NCI-H526 (cell line): ENCODE measurements at regions not wholly inside any gene's neighbourhood (a gene's known extent, or its start where the extent isn't known, plus 50 kb on each side); places are given as distances from the start of the nearest gene placed in this dataset.
A peak's percentile ranks its signal among the peaks of the same experiment; 100 is the strongest.
"Not testable (repeated sequence)": the region's sequence is repeated elsewhere in the genome, so short reads cannot be mapped to it uniquely, and the experiment has no call there.

Experiments
- DNase-seq, 2 experiments: peaks; one replicate each; lab custom pipeline; 2025; lab: John Stamatoyannopoulos, UW

DNA sequence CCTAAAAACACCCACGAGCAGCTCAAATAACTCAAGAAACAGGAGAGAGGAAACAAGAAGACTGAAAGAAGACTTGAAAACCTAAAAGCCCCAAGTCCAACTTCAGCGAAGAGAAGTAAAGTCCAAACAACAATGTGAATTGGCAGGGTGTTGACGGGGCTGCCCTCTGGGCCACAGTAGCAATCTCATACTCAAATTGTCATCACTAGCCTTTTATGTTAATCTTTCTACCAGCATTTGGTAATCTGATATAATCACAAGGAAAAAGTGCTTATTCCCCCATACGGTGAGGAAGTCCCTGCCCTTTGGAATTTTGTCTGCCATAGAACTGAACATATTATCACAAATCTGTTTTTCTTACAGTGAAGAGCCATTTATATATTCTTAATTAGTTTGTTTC, 51.5 kb upstream of the IFNE start:
- DNase-seq: no peak

DNA sequence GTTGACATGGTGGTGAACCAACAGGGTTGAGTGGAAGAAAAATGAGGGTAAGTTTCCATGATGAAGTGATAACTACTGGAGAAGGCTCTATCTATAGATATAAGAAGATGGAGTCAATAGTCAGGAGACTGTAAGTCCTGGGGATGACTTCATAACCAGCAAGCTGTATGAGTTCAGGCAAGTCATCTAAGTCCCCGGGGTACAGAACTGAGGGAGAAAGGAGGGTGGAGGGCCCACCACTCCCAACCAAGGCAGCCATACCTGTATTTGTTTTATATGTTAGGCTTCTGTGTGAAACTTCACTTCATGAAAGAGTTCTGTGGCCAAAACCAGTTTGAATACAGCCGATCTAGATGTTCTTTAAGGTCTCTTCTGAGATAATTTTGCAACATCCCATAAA, 53.3 kb upstream of the IFNE start:
- DNase-seq: no peak

GRCh38 chr9:21542787-21543186, 60.7 kb upstream of the IFNE start:
- DNase-seq: no peak

DNA sequence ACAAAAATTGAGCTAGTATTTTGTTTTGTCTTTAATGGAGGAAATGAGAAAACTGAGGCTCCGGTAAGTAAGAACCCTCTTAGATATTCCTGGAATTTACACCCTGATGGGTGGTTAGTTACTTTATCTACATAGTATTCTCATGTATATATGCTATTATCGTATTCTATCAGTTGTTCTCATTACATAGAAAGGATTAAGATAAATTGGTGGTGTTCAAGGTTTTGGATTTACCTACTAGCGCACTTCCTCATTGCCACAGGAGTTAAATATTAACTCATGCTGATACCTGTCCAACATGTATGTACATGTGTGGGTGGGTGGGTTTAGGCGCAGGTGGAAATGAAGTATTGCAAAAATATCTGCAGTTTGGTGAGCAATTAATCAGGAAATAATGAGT, 61.1 kb upstream of the IFNE start:
- no peak for DNase-seq

DNA sequence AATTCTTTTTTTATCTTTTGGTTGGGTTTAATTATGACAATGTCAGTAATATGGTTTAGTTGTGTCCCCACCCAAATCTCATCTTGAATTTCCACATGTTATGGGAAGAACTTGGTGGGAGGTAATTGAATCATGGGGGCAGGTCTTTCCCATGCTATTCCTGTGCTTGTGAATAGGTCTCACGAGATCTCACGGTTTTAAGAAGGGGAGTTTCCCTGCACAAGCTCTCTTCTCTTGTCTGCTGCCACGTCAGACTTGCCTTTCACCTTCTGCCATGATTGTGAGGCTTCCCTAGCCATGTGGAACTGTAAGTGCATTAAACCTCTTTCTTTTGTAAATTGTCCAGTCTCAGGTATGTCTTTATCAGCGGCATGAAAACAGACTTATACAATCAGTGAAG, 61.7 kb upstream of the IFNE start:
- not testable (repeated sequence) for DNase-seq

DNA sequence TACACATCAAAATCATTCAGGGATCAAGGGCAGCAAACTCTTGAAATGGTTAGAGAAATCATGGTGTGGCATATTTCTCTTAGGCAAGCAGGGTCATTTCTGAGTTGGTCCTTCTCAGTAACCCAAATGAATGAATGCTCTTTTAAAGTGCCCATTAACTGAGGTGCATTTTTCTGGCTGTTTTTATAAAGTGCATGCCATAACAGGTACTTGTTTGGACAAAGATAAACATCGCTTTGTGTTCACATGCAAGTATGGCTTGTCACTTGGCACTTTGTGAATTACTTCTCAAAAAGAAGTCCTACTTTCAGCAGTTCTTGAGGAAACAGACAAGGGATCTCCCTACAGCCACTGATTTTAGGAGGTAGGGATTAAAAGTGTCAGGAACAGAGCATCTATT, 64.8 kb upstream of the IFNE start:
- no peak for DNase-seq

DNA sequence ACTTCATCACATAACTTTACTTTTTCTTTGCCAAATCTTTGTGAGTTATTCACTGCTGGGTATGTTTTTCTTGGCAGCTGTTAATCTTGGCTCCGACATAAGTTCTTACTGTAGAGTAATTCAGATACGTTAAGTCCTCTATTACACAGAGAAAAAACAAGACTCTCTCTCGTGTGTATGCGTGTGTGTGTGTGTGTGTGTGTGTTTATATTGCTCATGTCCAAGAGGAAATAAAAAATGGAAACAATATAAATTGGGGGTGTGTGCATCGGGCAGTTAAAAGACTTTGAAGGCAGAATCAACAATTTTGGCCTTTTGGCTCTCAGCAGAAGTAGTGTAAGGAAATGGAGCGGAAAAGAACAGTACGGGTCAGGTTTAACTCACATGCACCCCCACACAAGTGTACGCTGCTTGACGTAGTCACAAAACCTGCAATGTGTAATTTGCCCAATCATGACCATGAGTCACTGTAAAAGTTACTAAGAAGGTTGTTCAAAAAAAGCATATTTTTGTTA, 67.2 kb upstream of the IFNE start:
- no peak for DNase-seq

- DNase-seq: no peak
Observed at GRCh38 chr9:21549890-21550289, 67.8 kb upstream of the IFNE start.

GRCh38 chr9:21550392-21550791, 68.3 kb upstream of the IFNE start:
- no peak for DNase-seq

- DNase-seq: no peak
Observed at GRCh38 chr9:21551401-21551800, 69.3 kb upstream of the IFNE start.

DNA sequence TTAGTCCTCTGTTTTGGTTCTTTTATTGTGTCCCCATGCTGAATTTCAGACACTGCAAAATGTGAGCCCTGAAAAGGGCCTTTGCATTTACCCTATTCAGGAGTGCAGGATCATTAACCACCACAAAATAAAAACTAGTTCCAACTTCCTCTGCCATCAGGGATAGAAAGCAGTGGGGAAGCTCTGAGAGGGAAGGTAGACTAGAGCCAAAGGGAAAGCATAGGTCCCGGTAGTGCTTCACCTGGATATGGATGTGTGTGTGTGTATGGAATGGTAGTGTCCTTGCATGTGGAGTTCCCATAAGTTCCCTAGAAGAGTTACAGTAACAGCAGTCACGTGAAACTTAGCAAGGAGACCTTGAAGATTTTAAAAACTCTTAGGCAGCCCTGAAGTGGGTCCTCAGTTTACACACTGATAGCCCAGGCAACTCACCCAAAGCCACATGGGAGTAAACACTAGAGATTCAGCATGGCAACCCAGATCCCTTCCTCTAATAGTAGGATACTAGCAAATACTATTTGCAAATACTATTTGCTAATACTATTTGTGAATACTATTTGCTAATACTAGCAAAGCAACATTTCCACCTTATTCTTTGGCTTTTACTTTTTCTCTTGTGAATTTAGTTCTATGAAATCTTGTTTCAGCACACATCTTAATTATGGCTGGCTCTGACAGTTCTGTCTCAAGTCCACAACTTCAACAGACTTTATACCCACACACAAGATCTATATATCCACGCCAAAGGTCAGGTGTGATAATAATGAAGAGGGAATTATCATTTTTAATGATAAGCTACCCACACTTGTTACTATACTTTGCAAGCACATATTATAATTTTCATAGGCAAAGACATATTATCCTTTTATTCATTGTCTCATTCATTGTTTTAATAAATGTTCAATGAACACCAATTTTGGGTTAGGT, 70.4 kb upstream of the IFNE start:
- DNase-seq: no peak

GRCh38 chr9:21553441-21553840, 71.3 kb upstream of the IFNE start:
- no peak for DNase-seq

GRCh38 chr9:21554813-21555212, 72.7 kb upstream of the IFNE start:
- no peak for DNase-seq

DNA sequence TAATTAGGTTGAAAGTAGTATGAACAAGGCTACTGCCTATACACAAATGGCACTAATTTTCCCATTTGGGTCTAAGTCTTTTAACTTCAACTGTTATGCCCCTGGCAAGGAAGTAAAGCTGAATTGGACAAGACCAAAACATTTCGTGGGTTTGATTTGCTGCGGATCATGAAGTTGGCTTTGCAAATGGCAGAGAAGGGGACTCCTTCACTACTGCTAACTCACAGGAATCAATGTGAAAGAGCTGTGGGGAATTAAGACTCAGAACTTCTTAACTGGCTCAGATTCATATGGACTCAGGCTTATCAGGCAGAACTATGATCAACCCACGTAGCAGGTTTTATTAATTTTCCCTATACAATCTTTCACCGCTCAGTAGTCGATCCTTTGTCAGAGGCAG, 73.8 kb upstream of the IFNE start:
- no peak for DNase-seq

GRCh38 chr9:21556581-21557427, 74.7 kb upstream of the IFNE start:
- no peak for DNase-seq

GRCh38 chr9:21557428-21557768, 75.3 kb upstream of the IFNE start:
- DNase-seq: no peak

DNA sequence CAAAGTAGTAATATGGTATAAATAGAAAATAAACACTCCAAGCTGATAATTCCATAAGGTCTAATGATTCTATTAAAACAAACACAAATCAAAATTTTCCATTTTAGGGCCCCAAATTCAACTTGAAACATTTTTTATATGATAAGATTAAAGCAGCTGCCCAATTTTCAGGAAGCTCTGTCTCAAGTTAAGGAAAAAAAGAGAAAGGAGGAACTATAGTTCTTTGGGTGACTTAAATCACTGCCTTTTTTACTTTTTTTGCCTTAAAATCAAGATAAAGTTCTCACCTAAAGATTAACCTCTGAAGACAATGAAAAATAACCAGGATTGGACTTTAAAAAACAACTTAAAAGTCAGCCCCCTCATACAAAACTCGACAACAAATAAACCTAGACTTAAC, 76.0 kb upstream of the IFNE start:
- no peak for DNase-seq

DNA sequence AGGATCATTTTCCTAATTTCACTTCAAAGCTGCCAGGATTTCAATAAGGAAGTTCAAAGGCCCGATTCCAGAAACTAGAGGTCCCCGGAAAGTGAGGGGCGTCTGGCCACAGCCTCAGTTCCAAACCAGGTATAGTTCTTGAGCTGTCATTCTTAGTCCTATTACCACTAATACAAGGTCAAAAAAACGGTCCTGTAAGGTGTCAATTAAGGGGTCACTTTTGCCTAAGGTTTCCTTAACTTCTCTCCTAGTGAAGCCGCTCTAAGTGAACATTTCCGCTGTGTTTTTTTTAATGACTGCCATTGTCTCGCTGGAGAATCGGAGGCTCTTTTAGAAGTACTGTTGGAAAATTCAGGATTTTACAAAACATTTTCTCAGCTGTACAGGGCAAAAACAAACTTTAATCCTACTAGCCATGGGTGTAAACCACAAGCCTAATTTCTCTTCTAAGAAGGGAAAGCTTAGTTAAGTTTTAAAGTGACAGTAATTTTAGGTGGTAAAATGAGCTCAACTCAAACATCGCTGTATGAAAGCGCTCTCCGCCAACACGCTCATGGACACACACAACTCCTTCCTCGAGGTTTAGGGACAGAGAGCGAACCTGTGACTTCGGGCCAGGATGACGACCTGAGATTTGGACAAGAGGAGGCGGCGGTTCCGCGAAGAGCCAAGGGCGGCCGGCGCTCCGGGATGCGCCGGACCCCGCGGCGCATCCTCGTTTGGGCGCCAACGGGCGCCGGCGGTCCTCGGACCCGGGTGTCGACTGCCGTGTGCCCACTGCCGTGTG, 76.7 kb upstream of the IFNE start:
- peak in 1 of 2 experiments; percentile 24 for DNase-seq

- peak in 1 of 2 experiments; percentile 58 for DNase-seq
Observed at GRCh38 chr9:21559402-21560280, 77.5 kb upstream of the IFNE start.

DNA sequence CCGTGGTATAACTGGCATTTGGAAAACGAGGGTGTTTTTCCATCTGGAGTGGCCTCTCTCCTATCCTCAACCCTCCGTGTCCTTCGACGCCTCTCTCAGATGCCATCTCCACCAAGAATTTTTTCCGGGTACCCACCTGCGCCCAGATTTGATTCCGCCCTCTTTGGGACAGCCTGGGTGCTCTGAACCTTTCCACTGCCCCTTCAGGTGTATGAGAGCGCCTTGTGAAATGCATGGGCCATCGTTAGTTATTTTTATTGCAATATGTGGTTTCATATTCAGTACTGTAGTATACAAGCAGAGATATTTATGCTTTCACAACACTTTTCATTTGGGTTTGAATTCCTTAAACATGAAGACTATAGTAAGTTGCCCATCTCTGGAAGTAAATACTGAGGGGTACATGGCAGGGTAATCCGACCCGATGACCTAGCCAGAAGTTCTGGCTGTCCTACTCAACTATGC, 78.2 kb upstream of the IFNE start:
- DNase-seq: no peak

- DNase-seq: no peak
Observed at GRCh38 chr9:21561502-21561901, 79.4 kb upstream of the IFNE start.
